GM23248 (cell line): ENCODE measurements at regions not wholly inside any gene's neighbourhood (a gene's known extent, or its start where the extent isn't known, plus 50 kb on each side); places are given as distances from the start of the nearest gene placed in this dataset.

ENCODE experiments used
- EZH2 ChIP-seq: fragments of 200-600 bp; sonication (generic); IDR thresholded peaks from 2 replicates; pipeline ENCODE4 v1.6.1; 2018; ENCODE audit warnings: antibody characterized with exemption, mild to moderate bottlenecking; ENCODE audit not compliant: insufficient read depth, poor library complexity, severe bottlenecking
- EZH2phosphoT487 ChIP-seq: fragments of 200-600 bp; sonication (generic); IDR thresholded peaks from 2 replicates; pipeline ENCODE4 v1.6.1; 2018; ENCODE audit warnings: antibody characterized with exemption, moderate library complexity, mild to moderate bottlenecking, low read depth; ENCODE audit not compliant: insufficient read depth

GRCh38 chr11:104549019-104549418 is 349.2 kb downstream of the CASP12 start:
- TF ChIP-seq EZH2 (no peak), EZH2phosphoT487 (no peak)
